Activated CD4-positive, alpha-beta T cell treated with anti-CD3 and anti-CD28 coated beads, Interleukin-2, Interleukin-6, amounts not matched to agents 100 ng/mL and 50 ng/mL, durations not matched to agents 16 hours and 8 hours (primary cell): ENCODE measurements at regions not wholly inside any gene's neighbourhood (a gene's known extent, or its start where the extent isn't known, plus 50 kb on each side); places are given as distances from the start of the nearest gene placed in this dataset.

Experiments used
- DNase-seq: peaks from one replicate; pipeline ENCODE4 v3.0.0-alpha.2; 2020

DNA sequence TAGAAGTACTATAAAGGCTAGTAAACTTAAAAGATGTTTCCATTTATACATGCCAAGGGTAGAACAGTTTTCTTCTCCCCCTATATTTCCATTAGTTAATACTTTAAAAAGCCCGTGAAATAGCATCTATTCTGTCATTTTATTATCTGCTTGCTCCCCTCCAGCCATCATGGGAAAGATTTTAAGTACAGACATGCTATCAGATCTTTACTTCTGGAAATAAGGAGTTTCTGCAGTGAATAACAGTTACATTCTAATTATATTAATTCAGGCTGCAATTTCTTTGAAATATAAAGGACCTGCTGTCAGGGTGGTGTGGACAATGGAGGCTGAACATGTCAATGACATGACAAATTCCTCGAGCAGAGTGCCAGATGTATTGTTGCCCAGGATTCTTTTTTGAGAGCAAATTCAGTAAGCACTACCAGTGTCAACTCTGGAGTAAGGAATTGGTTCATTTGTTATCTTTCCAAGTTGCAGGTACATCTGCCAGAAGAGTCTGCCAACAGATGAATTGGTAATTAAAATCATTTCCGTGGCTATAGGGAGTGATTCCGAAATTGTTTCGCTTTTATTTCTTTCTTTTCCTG is 151.3 kb downstream of the BTG1 start:
- DNase-seq = no peak

DNA sequence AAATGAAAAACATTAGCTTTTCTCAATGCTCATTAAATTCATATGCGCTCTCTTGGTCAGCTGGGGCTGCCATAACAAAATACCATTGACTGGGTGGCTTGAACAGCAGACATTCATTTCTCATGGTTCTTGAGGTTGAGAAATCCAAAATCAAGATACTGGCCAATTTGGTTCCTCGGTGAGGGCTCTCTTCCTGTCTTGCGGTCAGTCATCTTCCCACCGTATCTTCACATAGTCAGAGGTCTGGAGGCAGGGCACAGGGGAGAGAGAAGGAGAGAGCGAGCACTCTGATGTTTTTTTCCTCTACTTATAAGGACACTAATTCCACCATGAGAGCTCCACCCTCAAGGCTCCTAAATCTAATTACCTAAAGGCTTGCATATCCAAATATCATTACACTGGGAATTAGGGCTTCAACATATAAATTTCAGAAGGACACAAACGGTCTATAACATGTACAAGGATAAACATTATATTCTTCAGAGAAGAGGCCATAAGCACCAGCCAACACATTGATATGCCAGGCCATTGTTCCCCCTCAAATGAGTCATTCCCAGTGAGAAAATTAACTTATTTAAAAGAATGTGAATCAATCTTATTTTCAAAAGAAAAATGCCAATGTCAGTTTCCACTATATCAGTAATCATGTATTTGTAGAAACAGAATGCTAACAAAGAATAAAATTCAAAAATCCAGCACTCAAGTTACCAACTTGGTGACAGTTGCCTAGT is 152.2 kb downstream of the BTG1 start:
- no peak for DNase-seq

DNA sequence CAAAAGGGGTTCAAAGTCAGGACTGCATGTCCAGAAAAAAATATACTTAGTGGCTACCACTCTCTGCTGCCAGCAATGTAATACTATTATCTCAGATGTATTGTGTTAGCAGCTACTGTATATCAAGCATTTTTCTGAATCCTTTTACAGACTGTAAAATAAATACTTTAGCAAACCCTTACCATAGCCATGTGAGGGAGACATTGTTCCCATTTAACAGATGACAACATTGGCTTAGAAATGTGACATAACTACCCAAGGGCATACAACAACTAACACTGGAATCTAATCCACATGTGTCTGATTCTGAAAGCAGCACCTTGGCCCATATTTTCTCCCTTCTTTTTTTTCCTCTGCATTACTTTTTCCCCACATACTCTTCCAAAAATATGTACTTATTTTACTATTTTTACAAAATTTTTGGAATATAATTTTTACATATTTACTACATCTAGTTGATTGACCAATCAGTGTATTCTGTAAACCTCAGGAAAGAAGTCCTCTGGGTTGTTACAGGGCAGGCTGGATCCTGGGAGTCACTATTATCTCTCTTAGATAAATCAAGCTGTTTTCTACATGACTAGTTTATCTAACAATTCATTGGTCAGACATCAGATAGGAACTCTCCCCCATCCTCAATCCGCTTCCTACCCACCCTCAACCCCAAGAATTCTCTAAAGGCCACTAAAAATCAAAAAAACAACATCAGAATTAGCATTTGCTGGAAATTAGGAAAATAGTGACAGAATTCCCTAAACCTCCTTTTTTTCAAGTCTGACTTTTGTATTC is 154.1 kb downstream of the BTG1 start:
- no peak for DNase-seq

DNA sequence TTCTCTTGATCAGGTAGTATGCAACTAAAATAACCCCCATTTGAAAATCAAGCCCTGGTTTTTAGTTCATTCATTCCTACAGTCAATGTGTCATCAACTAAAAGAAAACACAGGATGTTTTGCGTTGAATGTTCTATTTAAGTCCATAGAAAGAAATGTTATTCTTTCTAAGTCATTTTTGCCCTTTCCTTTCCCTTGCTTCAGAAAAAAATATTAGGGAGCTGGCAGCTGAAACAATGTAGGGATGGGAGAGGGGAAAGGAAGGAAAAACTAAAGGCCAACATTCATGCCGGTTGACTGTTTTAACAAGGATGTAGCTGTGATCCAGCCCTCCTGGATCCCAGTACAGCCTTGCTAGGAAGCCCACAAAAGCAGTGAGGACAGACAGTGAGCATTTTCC is 155.1 kb downstream of the BTG1 start:
- no peak for DNase-seq

GRCh38 chr12:91989143-91989542 is 156.5 kb downstream of the BTG1 start:
- no peak for DNase-seq

GRCh38 chr12:91988086-91988923 is 157.3 kb downstream of the BTG1 start:
- no peak for DNase-seq

DNA sequence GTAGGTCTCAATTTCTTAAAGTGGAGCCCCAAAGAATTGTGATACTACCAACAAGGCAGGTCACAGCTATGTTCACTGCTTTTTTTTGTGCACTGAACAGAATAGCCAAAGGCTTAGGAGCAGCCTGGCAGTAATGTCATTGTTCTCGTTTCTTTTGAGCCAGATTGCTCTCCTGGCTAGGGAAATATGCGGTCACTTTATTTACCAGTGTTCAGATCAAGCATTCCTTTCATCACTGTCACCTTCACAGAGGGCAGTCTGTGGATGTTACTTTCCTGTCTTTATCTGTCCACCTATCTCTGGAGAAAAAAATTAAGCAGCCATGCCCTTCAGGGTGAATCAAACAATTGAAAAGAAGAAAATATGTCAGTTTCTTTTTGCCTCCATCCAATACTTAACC is 159.6 kb downstream of the BTG1 start:
- no peak for DNase-seq

- no peak for DNase-seq
Observed at GRCh38 chr12:91985002-91985787, 160.5 kb downstream of the BTG1 start.

GRCh38 chr12:91984556-91984955 is 161.1 kb downstream of the BTG1 start:
- DNase-seq = no peak

GRCh38 chr12:91983935-91984334 is 161.7 kb downstream of the BTG1 start:
- DNase-seq = no peak

DNA sequence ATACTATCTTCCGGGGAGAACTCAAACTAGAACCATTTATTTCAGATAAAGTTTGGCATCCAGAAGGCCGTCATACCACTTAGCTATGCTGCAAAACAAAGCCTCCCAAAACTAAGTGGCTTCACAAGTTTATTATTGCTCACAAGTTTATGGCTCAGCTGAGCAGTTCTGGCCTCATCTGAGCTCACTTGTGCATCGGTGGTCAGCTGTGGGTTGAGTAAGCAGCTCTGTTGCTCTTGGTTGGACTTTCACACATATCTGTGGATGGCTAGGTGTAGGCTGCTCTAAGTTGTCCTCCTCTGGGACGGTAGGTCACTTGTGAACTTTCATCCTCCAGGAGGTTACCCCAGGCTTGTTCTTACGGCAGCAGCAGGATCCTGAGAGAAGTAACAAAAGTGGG is 162.7 kb downstream of the BTG1 start:
- no peak for DNase-seq

DNA sequence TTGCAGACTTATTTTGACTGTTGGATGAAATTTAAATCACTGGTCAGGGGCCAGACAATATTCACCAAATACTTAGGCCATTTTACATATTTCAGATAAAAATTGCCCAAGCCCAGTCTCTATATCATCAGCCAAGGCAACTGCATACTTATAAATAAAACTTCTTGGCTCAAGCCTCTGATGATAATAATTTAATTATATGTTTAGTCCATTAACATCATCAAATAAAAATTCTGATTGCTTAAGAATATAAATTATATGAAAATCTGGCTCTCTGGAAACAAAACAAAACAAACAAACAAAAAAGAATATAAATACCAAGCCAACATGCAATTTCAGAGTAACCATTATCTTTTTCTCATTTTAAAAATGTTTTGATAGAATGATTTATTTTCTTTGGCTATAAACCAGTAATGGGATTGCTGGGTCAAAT is 165.2 kb downstream of the BTG1 start:
- DNase-seq = no peak

DNA sequence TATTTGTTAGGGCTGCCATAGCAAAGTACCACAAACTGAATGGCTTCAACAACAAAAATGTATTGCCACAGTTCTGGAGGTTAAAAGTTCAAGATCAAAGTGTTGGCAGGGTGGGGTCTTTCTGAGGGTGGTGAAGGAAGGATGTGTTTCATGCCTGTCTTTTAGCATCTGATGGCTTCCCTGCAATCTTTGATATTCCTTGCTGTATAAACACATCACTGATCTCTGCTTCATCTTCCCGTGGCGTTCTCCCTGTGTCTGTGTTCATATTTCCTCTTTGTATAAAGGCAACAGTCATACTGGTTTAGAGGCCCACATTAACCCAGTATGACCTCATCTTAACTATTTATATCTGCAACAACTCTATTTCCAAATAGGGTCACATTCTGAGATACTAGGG is 167.5 kb downstream of the BTG1 start:
- no peak for DNase-seq

GRCh38 chr12:91975891-91976290 is 169.8 kb downstream of the BTG1 start:
- no peak for DNase-seq

GRCh38 chr12:91974541-91975085 is 171.0 kb downstream of the BTG1 start:
- no peak for DNase-seq

GRCh38 chr12:91973813-91974212 is 171.8 kb downstream of the BTG1 start:
- no peak for DNase-seq

GRCh38 chr12:91972896-91973295 is 172.8 kb downstream of the BTG1 start:
- no peak for DNase-seq

GRCh38 chr12:91968777-91969171 is 176.9 kb downstream of the BTG1 start:
- no peak for DNase-seq

DNA sequence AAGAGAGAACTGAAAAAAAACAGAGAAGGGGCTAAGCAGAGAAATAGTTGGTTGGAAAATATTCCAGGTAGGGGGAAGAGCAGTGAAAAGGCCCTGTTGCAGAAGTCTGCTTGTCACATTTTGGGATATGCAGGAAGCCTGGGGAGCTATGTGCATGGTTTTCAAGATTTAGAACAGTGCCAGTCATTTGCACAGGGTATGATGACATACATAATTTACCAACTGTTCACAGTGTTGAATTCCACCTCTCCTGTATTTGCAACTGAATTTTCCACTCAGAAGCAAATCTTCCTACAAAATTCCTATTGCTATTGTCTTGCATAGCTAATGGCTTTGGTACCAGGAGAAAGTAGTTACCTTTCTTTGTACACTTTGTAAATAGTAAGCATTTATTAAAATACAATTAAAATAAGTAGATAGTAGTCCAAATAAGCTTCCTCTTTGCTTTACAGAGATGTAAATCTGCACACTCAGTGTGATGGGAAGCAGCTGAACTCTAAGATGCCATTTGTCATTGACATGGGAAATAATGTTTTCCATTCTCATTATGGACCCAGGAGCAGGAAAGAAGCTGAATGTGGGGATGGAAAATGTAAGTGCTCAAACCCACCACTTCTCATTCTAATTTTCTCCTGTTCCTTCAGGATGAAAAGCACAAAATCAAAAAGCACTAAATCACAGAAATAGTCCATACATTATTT is 177.4 kb downstream of the BTG1 start:
- no peak for DNase-seq

DNA sequence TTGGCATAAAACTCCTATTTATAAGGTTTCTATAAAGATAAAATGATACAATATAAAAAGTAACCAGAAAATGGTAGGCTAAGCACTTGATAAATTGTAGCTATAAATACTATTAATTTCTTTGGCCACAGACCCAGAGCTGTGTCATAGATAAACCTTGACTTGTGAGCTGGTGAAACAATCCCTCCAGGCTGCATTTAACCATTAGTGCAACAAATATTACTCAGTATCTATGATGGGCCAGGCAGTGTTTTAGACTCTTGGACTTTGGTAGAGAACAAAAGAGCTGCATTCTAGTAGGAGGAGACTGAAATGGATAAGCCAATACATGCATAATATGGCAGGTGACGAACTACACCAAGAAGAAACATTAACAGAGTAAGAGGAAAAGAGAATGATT is 178.1 kb downstream of the BTG1 start:
- DNase-seq = no peak

- DNase-seq = no peak
Observed at GRCh38 chr12:91965781-91966180, 179.9 kb downstream of the BTG1 start.
